ENCODE measurements at regions not wholly inside any gene's neighbourhood (a gene's known extent, or its start where the extent isn't known, plus 50 kb on each side); places are given as distances from the start of the nearest gene placed in this dataset.

DNA sequence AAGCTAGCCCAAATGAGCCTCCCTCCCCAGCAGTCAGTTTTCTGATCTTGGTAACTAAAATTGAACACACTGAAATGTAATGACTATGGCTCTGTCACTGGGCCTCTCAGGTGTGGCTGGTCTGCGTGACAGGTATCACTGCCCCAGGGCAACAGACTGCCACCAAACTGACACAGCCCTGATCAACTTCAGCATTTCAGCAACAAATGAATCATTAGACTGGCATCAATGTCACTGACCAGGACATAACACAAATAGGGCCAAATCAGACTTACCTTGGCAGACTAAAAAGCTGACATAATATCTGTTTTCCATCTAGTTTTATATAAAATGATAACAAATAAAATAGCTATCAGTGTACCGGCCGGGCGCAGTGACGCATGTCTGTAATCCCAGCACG, 290.8 kb upstream of the CHAC2 start:
- DNase-seq (ENCODE audit: low spot score) (no peak), ATAC-seq (no peak)
- no peaks in the 10 kb centered on the region for H3K27me3 ChIP-seq (ENCODE audit: insufficient read depth)
- Mint-ChIP-seq H3K27ac (no peak overlapping the region; the same call in 1 of the 2 replicates), H3K9me3 (no peaks in the 10 kb centered on the region), H3K4me3 (no peak overlapping the region), H3K4me1 (no peaks in the 10 kb centered on the region), H3K36me3 (ENCODE audit: low read depth) (no peaks in the 10 kb centered on the region), H3K27me3 (ENCODE audit: insufficient read depth, low read depth, poor library complexity) (no peaks in the 10 kb centered on the region)
- H3K79me2 ChIP-seq (replicated peaks; ENCODE audit: insufficient read depth): no peaks in the 10 kb centered on the region
- H3F3A ChIP-seq (replicated peaks; ENCODE audit: low read depth): no peaks in the 10 kb centered on the region
- H3K4me1 ChIP-seq (ENCODE audit: insufficient read depth): no peaks in the 10 kb centered on the region
- H3K4me3 ChIP-seq: no peak overlapping the region
- no peaks in the 10 kb centered on the region for H4K20me1 ChIP-seq (replicated peaks; ENCODE audit: insufficient read depth)
- H2AFZ ChIP-seq: no peak overlapping the region
- TF ChIP-seq EZH2 (IDR thresholded peaks at IDR 0.05; ENCODE audit: low read depth, unreplicated experiment): no peak
- no peak for TF ChIP-seq STAT1 (IDR thresholded peaks at IDR 0.05; ENCODE audit: unreplicated experiment)
- TF ChIP-seq ZNF114 (CRISPR knock-in tag; IDR thresholded peaks at IDR 0.05): no peak
- no peak for TF ChIP-seq JUNB (IDR thresholded peaks at IDR 0.05; ENCODE audit: unreplicated experiment)
- TF ChIP-seq, protein P1, sequence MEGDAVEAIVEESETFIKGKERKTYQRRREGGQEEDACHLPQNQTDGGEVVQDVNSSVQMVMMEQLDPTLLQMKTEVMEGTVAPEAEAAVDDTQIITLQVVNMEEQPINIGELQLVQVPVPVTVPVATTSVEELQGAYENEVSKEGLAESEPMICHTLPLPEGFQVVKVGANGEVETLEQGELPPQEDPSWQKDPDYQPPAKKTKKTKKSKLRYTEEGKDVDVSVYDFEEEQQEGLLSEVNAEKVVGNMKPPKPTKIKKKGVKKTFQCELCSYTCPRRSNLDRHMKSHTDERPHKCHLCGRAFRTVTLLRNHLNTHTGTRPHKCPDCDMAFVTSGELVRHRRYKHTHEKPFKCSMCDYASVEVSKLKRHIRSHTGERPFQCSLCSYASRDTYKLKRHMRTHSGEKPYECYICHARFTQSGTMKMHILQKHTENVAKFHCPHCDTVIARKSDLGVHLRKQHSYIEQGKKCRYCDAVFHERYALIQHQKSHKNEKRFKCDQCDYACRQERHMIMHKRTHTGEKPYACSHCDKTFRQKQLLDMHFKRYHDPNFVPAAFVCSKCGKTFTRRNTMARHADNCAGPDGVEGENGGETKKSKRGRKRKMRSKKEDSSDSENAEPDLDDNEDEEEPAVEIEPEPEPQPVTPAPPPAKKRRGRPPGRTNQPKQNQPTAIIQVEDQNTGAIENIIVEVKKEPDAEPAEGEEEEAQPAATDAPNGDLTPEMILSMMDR (conservative IDR thresholded peaks at IDR 0.05; ENCODE audit: low read depth in 2 of 2): no peak
- no peaks in the 10 kb centered on the region for H3K36me3 ChIP-seq (ENCODE audit: insufficient read depth)
- H3K9me2 ChIP-seq (ENCODE audit: insufficient read depth): peaks cover 7% of the 10 kb centered on the region; the same call in 1 of the 2 replicates
- no peak overlapping the region for H3K4me2 ChIP-seq
- H3K27ac ChIP-seq (ENCODE audit: low read depth): no peak overlapping the region

DNA sequence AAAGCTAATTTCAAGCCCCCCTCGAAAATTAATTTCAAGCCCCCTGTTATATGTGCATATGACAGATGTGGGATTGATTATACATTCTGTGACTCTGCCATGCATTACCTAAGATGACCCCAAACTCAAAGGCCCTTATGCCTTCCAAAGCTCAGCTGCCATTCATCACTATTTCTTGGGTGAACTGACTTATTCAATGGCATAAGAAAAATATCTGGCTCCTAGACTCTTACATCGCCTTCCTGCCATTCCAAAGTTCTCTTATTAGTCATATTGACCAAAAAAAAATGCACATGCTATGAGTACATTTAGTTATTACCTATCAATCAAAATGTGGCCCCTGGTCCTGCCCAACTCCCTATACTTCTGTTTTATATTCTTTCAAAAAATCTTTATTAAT, 291.8 kb upstream of the CHAC2 start:
- no peaks in the 10 kb centered on the region for H3K36me3 Mint-ChIP-seq (ENCODE audit: low read depth)
- H3K4me3 Mint-ChIP-seq: no peak overlapping the region
- Histone ChIP-seq H3K4me1 (ENCODE audit: insufficient read depth) (no peaks in the 10 kb centered on the region), H3K36me3 (ENCODE audit: insufficient read depth) (no peaks in the 10 kb centered on the region), H3K4me3 (no peak overlapping the region), H4K20me1 (replicated peaks; ENCODE audit: insufficient read depth) (no peaks in the 10 kb centered on the region), H3K4me2 (no peak overlapping the region), H2AFZ (no peak overlapping the region; the same call in 1 of the 2 replicates), H3K27ac (ENCODE audit: low read depth) (no peak overlapping the region), H3K27me3 (ENCODE audit: insufficient read depth) (no peaks in the 10 kb centered on the region), H3F3A (replicated peaks; ENCODE audit: low read depth) (no peaks in the 10 kb centered on the region), H3K79me2 (replicated peaks; ENCODE audit: insufficient read depth) (no peaks in the 10 kb centered on the region), H3K9me2 (ENCODE audit: insufficient read depth) (peaks cover 7% of the 10 kb centered on the region; the same call in 1 of the 2 replicates)
- H3K4me1 Mint-ChIP-seq: no peaks in the 10 kb centered on the region
- H3K9me3 Mint-ChIP-seq: no peaks in the 10 kb centered on the region
- no peak overlapping the region for H3K27ac Mint-ChIP-seq
- ATAC-seq: no peak
- no peaks in the 10 kb centered on the region for H3K27me3 Mint-ChIP-seq (ENCODE audit: insufficient read depth, low read depth, poor library complexity)
- DNase-seq (ENCODE audit: low spot score): no peak
- TF ChIP-seq, protein P2, sequence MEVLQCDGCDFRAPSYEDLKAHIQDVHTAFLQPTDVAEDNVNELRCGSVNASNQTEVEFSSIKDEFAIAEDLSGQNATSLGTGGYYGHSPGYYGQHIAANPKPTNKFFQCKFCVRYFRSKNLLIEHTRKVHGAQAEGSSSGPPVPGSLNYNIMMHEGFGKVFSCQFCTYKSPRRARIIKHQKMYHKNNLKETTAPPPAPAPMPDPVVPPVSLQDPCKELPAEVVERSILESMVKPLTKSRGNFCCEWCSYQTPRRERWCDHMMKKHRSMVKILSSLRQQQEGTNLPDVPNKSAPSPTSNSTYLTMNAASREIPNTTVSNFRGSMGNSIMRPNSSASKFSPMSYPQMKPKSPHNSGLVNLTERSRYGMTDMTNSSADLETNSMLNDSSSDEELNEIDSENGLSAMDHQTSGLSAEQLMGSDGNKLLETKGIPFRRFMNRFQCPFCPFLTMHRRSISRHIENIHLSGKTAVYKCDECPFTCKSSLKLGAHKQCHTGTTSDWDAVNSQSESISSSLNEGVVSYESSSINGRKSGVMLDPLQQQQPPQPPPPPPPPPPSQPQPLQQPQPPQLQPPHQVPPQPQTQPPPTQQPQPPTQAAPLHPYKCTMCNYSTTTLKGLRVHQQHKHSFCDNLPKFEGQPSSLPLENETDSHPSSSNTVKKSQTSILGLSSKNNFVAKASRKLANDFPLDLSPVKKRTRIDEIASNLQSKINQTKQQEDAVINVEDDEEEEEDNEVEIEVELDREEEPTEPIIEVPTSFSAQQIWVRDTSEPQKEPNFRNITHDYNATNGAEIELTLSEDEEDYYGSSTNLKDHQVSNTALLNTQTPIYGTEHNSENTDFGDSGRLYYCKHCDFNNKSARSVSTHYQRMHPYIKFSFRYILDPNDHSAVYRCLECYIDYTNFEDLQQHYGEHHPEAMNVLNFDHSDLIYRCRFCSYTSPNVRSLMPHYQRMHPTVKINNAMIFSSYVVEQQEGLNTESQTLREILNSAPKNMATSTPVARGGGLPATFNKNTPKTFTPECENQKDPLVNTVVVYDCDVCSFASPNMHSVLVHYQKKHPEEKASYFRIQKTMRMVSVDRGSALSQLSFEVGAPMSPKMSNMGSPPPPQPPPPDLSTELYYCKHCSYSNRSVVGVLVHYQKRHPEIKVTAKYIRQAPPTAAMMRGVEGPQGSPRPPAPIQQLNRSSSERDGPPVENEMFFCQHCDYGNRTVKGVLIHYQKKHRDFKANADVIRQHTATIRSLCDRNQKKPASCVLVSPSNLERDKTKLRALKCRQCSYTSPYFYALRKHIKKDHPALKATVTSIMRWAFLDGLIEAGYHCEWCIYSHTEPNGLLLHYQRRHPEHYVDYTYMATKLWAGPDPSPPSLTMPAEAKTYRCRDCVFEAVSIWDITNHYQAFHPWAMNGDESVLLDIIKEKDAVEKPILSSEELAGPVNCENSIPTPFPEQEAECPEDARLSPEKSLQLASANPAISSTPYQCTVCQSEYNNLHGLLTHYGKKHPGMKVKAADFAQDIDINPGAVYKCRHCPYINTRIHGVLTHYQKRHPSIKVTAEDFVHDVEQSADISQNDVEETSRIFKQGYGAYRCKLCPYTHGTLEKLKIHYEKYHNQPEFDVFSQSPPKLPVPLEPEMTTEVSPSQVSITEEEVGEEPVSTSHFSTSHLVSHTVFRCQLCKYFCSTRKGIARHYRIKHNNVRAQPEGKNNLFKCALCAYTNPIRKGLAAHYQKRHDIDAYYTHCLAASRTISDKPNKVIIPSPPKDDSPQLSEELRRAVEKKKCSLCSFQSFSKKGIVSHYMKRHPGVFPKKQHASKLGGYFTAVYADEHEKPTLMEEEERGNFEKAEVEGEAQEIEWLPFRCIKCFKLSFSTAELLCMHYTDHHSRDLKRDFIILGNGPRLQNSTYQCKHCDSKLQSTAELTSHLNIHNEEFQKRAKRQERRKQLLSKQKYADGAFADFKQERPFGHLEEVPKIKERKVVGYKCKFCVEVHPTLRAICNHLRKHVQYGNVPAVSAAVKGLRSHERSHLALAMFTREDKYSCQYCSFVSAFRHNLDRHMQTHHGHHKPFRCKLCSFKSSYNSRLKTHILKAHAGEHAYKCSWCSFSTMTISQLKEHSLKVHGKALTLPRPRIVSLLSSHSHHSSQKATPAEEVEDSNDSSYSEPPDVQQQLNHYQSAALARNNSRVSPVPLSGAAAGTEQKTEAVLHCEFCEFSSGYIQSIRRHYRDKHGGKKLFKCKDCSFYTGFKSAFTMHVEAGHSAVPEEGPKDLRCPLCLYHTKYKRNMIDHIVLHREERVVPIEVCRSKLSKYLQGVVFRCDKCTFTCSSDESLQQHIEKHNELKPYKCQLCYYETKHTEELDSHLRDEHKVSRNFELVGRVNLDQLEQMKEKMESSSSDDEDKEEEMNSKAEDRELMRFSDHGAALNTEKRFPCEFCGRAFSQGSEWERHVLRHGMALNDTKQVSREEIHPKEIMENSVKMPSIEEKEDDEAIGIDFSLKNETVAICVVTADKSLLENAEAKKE (CRISPR knock-in tag; IDR thresholded peaks at IDR 0.05): no peak
- no peak for TF ChIP-seq EZH2 (IDR thresholded peaks at IDR 0.05; ENCODE audit: low read depth, unreplicated experiment)
- TF ChIP-seq, protein P1 (conservative IDR thresholded peaks at IDR 0.05; ENCODE audit: low read depth in 2 of 2): no peak
- TF ChIP-seq JUNB (IDR thresholded peaks at IDR 0.05; ENCODE audit: unreplicated experiment): no peak
- TF ChIP-seq POLR2AphosphoS5 (IDR thresholded peaks at IDR 0.05; ENCODE audit: low read depth): no peak
- TF ChIP-seq EZH2phosphoT487 (IDR thresholded peaks at IDR 0.05; ENCODE audit: unreplicated experiment): no peak
- TF ChIP-seq CREB1 (CRISPR knock-in tag; IDR thresholded peaks at IDR 0.05; ENCODE audit: low read depth): no peak
- no peak for TF ChIP-seq ZNF331 (CRISPR knock-in tag; IDR thresholded peaks at IDR 0.05; ENCODE audit: low read depth)
- TF ChIP-seq, protein P3, sequence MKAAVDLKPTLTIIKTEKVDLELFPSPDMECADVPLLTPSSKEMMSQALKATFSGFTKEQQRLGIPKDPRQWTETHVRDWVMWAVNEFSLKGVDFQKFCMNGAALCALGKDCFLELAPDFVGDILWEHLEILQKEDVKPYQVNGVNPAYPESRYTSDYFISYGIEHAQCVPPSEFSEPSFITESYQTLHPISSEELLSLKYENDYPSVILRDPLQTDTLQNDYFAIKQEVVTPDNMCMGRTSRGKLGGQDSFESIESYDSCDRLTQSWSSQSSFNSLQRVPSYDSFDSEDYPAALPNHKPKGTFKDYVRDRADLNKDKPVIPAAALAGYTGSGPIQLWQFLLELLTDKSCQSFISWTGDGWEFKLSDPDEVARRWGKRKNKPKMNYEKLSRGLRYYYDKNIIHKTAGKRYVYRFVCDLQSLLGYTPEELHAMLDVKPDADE (IDR thresholded peaks at IDR 0.05): no peak
- TF ChIP-seq ZNF114 (CRISPR knock-in tag; IDR thresholded peaks at IDR 0.05): no peak

Measured in GM23338 (cell line).